OCI-LY3 (cell line): ENCODE measurements at regions not wholly inside any gene's neighbourhood (a gene's known extent, or its start where the extent isn't known, plus 50 kb on each side); places are given as distances from the start of the nearest gene placed in this dataset.

Experiments used
- H2AFZ ChIP-seq: fragments of 200-600, 300-600 bp; shearing (Covaris generic); 2 replicates; pipeline ENCODE4 v1.6.0; 2014; ENCODE audit warnings: antibody characterized with exemption, low read depth, low read length
- H3K27ac ChIP-seq: fragments of 200-600, 300-600 bp; sonication (generic); 2 replicates; pipeline ENCODE4 v1.5.1; 2014; ENCODE audit warnings: mild to moderate bottlenecking, low read length, moderate library complexity, mixed read lengths
- H3K27me3 ChIP-seq: fragments of 200-600, 300-600 bp; sonication (generic); 2 replicates; pipeline ENCODE4 v1.6.1; 2014; ENCODE audit warnings: low read depth, low read length, mixed read lengths
- H3K36me3 ChIP-seq: fragments of 200-600, 300-600 bp; sonication (generic); replicated peaks from 2 replicates; pipeline ENCODE3; 2014; ENCODE audit warnings: low read depth, low read length, mixed read lengths
- H3K4me1 ChIP-seq: fragments of 300-600, 200-600 bp; sonication (generic); 2 replicates; pipeline ENCODE4 v1.6.1; 2014; ENCODE audit warnings: low read length, mixed read lengths
- H3K4me2 ChIP-seq: fragments of 200-600, 300-600 bp; sonication (generic); 2 replicates; pipeline ENCODE4 v1.6.1; 2014; ENCODE audit warnings: low read length, mixed read lengths
- H3K4me3 ChIP-seq: fragments of 300-600, 200-600 bp; sonication (generic); 2 replicates; pipeline ENCODE4 v1.5.1; 2014; ENCODE audit warnings: antibody characterized with exemption, mild to moderate bottlenecking, low read length, moderate library complexity
- H3K79me2 ChIP-seq: fragments of 300-600, 200-600 bp; shearing (Covaris generic); 2 replicates; pipeline ENCODE4 v1.6.1; 2014; ENCODE audit warnings: mild to moderate bottlenecking, low read length, mixed read lengths
- H3K9ac ChIP-seq: fragments of 300-600, 200-600 bp; shearing (Covaris generic); 2 replicates; pipeline ENCODE4 v1.6.0; 2014; ENCODE audit warnings: mild to moderate bottlenecking, low read length, moderate library complexity
- H3K9me3 ChIP-seq: fragments of 200-600, 300-600 bp; shearing (Covaris generic); 2 replicates; pipeline ENCODE4 v1.6.1; 2014; ENCODE audit warnings: low read length, mixed read lengths; ENCODE audit not compliant: insufficient read depth
- H4K20me1 ChIP-seq: fragments of 200-600, 300-600 bp; sonication (generic); 2 replicates; pipeline ENCODE4 v1.6.1; 2016; ENCODE audit warnings: low read length, mixed read lengths; ENCODE audit not compliant: insufficient read depth
- CTCF ChIP-seq: fragments of 200-600, 300-600 bp; sonication (generic); IDR thresholded peaks from 2 replicates; pipeline ENCODE4 v1.5.1; 2014; ENCODE audit warnings: antibody characterized with exemption, low read length, low read depth
- EZH2phosphoT487 ChIP-seq: fragments of 200-600 bp; shearing (Covaris generic); IDR thresholded peaks from 2 replicates; pipeline ENCODE4 v1.6.1; 2018; ENCODE audit warnings: antibody characterized with exemption, mixed run types, low read depth

GRCh38 chr11:70719516-70719915, 321.2 kb downstream of the CTTN start:
- Histone ChIP-seq H2AFZ (no peak overlapping the region), H3K79me2 (no peaks in the 10 kb centered on the region), H3K27ac (no peak overlapping the region), H4K20me1 (no peaks in the 10 kb centered on the region; the same call in 1 of the 2 replicates), H3K36me3 (no peaks in the 10 kb centered on the region), H3K4me3 (no peak overlapping the region), H3K9me3 (no peaks in the 10 kb centered on the region), H3K27me3 (peaks cover 52% of the 10 kb centered on the region), H3K4me2 (no peak overlapping the region), H3K9ac (no peak overlapping the region), H3K4me1 (no peaks in the 10 kb centered on the region)
- no peak for TF ChIP-seq EZH2phosphoT487
- TF ChIP-seq CTCF, result no peak

- Histone ChIP-seq H3K4me2 (no peak overlapping the region), H3K27me3 (peaks cover 50% of the 10 kb centered on the region), H4K20me1 (no peaks in the 10 kb centered on the region), H2AFZ (no peak overlapping the region), H3K9me3 (no peaks in the 10 kb centered on the region), H3K4me3 (no peak overlapping the region), H3K79me2 (no peaks in the 10 kb centered on the region), H3K9ac (no peak overlapping the region), H3K27ac (no peak overlapping the region), H3K36me3 (no peaks in the 10 kb centered on the region), H3K4me1 (no peaks in the 10 kb centered on the region)
- TF ChIP-seq CTCF (no peak), EZH2phosphoT487 (no peak)
Observed at GRCh38 chr11:70720281-70720680, 322.0 kb downstream of the CTTN start.

GRCh38 chr11:70721006-70721405, 322.7 kb downstream of the CTTN start:
- H3K4me3 ChIP-seq, result no peak overlapping the region
- H3K27me3 ChIP-seq, result peaks cover 48% of the 10 kb centered on the region
- TF ChIP-seq CTCF (no peak), EZH2phosphoT487 (no peak)
- no peak overlapping the region for H3K27ac ChIP-seq
- no peak overlapping the region for H3K4me2 ChIP-seq
- no peak overlapping the region for H3K9ac ChIP-seq
- no peaks in the 10 kb centered on the region for H3K79me2 ChIP-seq
- H2AFZ ChIP-seq, result no peak overlapping the region
- no peaks in the 10 kb centered on the region for H3K36me3 ChIP-seq
- no peaks in the 10 kb centered on the region for H4K20me1 ChIP-seq
- no peaks in the 10 kb centered on the region for H3K9me3 ChIP-seq
- no peaks in the 10 kb centered on the region for H3K4me1 ChIP-seq

GRCh38 chr11:70725278-70725677, 326.9 kb downstream of the CTTN start:
- Histone ChIP-seq H3K27ac (no peak overlapping the region), H3K4me1 (no peaks in the 10 kb centered on the region), H3K36me3 (no peaks in the 10 kb centered on the region), H2AFZ (no peak overlapping the region), H3K4me2 (no peak overlapping the region), H3K9me3 (no peaks in the 10 kb centered on the region), H4K20me1 (no peaks in the 10 kb centered on the region), H3K9ac (no peak overlapping the region), H3K27me3 (peaks cover 43% of the 10 kb centered on the region), H3K4me3 (no peak overlapping the region), H3K79me2 (no peaks in the 10 kb centered on the region)
- TF ChIP-seq CTCF (no peak), EZH2phosphoT487 (no peak)
